ENCODE measurements at regions not wholly inside any gene's neighbourhood (a gene's known extent, or its start where the extent isn't known, plus 50 kb on each side); places are given as distances from the start of the nearest gene placed in this dataset.

DNA sequence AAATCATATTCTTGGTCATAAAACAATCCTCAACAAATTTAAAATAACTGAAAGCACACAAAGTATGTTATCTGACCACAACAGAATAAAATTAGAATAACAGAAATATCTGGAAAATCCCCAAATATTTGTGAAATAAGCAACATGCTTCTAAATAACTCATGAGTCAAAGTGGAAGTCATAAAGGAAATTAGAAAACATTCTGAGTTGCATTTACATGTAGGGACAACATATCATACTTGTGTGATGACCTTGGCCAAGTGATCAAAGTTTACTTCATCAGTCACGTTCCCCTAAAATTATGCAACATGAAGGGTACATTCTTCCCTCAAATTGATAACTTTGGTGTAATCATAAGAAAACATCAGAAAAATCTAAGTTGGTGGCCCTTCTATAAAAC is 64.7 kb downstream of the CSF2 start:
- H3K4me1 Mint-ChIP-seq (ENCODE audit: low read depth, unreplicated experiment): no peaks in the 10 kb centered on the region
- H3K27ac Mint-ChIP-seq (ENCODE audit: unreplicated experiment): no peak overlapping the region
- BruUV-seq (replicated peaks): no TSS peak
- H3K36me3 Mint-ChIP-seq (ENCODE audit: insufficient read depth, unreplicated experiment): no peaks in the 10 kb centered on the region
- CTCF ChIA-PET: no interaction called here
- H3K9me3 Mint-ChIP-seq (ENCODE audit: low read depth, unreplicated experiment): peaks cover 3% of the 10 kb centered on the region
- H3K27me3 Mint-ChIP-seq (ENCODE audit: unreplicated experiment): peaks cover 58% of the 10 kb centered on the region
- TF ChIP-seq, protein P1, sequence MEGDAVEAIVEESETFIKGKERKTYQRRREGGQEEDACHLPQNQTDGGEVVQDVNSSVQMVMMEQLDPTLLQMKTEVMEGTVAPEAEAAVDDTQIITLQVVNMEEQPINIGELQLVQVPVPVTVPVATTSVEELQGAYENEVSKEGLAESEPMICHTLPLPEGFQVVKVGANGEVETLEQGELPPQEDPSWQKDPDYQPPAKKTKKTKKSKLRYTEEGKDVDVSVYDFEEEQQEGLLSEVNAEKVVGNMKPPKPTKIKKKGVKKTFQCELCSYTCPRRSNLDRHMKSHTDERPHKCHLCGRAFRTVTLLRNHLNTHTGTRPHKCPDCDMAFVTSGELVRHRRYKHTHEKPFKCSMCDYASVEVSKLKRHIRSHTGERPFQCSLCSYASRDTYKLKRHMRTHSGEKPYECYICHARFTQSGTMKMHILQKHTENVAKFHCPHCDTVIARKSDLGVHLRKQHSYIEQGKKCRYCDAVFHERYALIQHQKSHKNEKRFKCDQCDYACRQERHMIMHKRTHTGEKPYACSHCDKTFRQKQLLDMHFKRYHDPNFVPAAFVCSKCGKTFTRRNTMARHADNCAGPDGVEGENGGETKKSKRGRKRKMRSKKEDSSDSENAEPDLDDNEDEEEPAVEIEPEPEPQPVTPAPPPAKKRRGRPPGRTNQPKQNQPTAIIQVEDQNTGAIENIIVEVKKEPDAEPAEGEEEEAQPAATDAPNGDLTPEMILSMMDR (IDR thresholded peaks at IDR 0.05; ENCODE audit: unreplicated experiment): no peak
- intact Hi-C loops (cut with micrococcal nuclease; ENCODE audit: unreplicated experiment): no loop called here
- no peak for DNase-seq
- no peak overlapping the region for H3K4me3 Mint-ChIP-seq (ENCODE audit: low read depth, unreplicated experiment)

Measured in Calu3 (cell line).